GM12878 (cell line): ENCODE measurements at regions not wholly inside any gene's neighbourhood (a gene's known extent, or its start where the extent isn't known, plus 50 kb on each side); places are given as distances from the start of the nearest gene placed in this dataset.

ENCODE experiments used
- ATAC-seq: fragments of 200-7000 bp; cut with Tn5 transposase; 3 replicates; pipeline ENCODE4 v1.9.1; 2020; ENCODE audit warnings: mild to moderate bottlenecking, moderate library complexity
- BruUV-seq: library from RNA; stranded (reverse); fragments of 400-500 nt; replicated peaks from 2 replicates; lab custom pipeline; 2021; lab: Mats Ljungman, UMichigan
- CTCF ChIA-PET: fragments of 300-600 bp; sonication (Branson Sonifier 250); formaldehyde crosslinking; extraction: SDS; loops from one replicate; lab custom pipeline; 2021; ENCODE audit warnings: inconsistent platforms; lab: Yijun Ruan, JAX
- POLR2A ChIA-PET: fragments of 350-600 bp; formaldehyde crosslinking; extraction: SDS; loops from one replicate; lab custom pipeline; 2021; ENCODE audit warnings: inconsistent platforms; lab: Charles Lee
- RAD21 ChIA-PET: fragments of 300-600 bp; sonication (Branson Sonifier 250); formaldehyde crosslinking; loops from one replicate; lab custom pipeline; 2023; ENCODE audit warnings: antibody characterized with exemption; ENCODE audit not compliant: unreplicated experiment; lab: Charles Lee
- SMC1A ChIA-PET: fragments of 300-600 bp; sonication (Branson Sonifier 250); formaldehyde crosslinking; loops from one replicate; lab custom pipeline; 2023; ENCODE audit not compliant: unreplicated experiment, uncharacterized antibody; lab: Charles Lee
- DNase-seq: peaks from one replicate; pipeline ENCODE4 v3.0.0-alpha.2; 2011; ENCODE audit warnings: low read depth, low spot score
- FAIRE-seq: peaks from 3 replicates; lab custom pipeline; 2011; peaks lifted over from hg19 to GRCh38; lab: Jason Lieb, UNC
- H2AFZ ChIP-seq: 2 replicates; pipeline ENCODE4 v1.6.0; 2011; ENCODE audit warnings: low read depth, low read length, control low read depth; ENCODE audit not compliant: control insufficient read depth
- H3K27ac ChIP-seq: 2 replicates; pipeline ENCODE4 v1.5.1; 2011; ENCODE audit warnings: control low read depth; ENCODE audit not compliant: control insufficient read depth, insufficient read depth
- H3K27me3 ChIP-seq, 2 experiments: replicated peaks in 1 of 2; 2 replicates each; pipeline versions ENCODE4 v1.6.0 to v1.6.1; 2011; ENCODE audit warnings: low read length in 1 of 2; ENCODE audit not compliant: control insufficient read depth in 2 of 2, insufficient read depth in 2 of 2
- H3K36me3 ChIP-seq, 2 experiments: 2 replicates each; pipeline ENCODE4 v1.5.1; 2011; ENCODE audit warnings: low read length in 1 of 2; ENCODE audit not compliant: control insufficient read depth in 2 of 2, insufficient read depth in 2 of 2
- H3K4me1 ChIP-seq: 2 replicates; pipeline ENCODE4 v1.6.1; 2011; ENCODE audit warnings: mild to moderate bottlenecking, low read length, moderate library complexity, mixed read lengths; ENCODE audit not compliant: control insufficient read depth, insufficient read depth
- H3K4me2 ChIP-seq: 2 replicates; pipeline ENCODE4 v1.6.0; 2011; ENCODE audit warnings: control low read depth; ENCODE audit not compliant: control insufficient read depth, insufficient read depth
- H3K4me3 ChIP-seq: fragments of 200-600 bp; sonication (generic); 2 replicates; pipeline ENCODE4 v1.5.1; 2016
- H3K79me2 ChIP-seq: 2 replicates; pipeline ENCODE4 v1.6.0; 2011; ENCODE audit warnings: low read length; ENCODE audit not compliant: control insufficient read depth, insufficient read depth
- H3K9ac ChIP-seq: 2 replicates; pipeline ENCODE4 v1.8.0; 2011; ENCODE audit warnings: low read length, control low read depth, mixed read lengths; ENCODE audit not compliant: control insufficient read depth, insufficient read depth
- H3K9me3 ChIP-seq: replicated peaks from 3 replicates; pipeline ENCODE4 v1.5.1; 2011; ENCODE audit warnings: mild to moderate bottlenecking, low read length; ENCODE audit not compliant: control insufficient read depth, insufficient read depth
- H4K20me1 ChIP-seq: 2 replicates; pipeline ENCODE4 v1.6.0; 2011; ENCODE audit not compliant: control insufficient read depth, insufficient read depth
- CBX3 ChIP-seq: fragments of 200-600 bp; sonication (generic); IDR thresholded peaks from 2 replicates; pipeline ENCODE4 v1.6.1; 2016; ENCODE audit warnings: low read depth, borderline replicate concordance
- CEBPZ ChIP-seq: fragments of 150-350 bp; IDR thresholded peaks from 2 replicates; pipeline ENCODE4 v1.6.1; 2016; ENCODE audit warnings: low read depth, low read length
- CHD1 ChIP-seq: IDR thresholded peaks from 2 replicates; pipeline ENCODE4 v1.6.1; 2012; ENCODE audit warnings: low read depth, low read length, improper control_type of control experiment
- DPF2 ChIP-seq: fragments of 450-650 bp; IDR thresholded peaks from 2 replicates; pipeline ENCODE4 v1.6.1; 2017; ENCODE audit warnings: mild to moderate bottlenecking
- EGR1 ChIP-seq, 2 experiments: IDR thresholded peaks; 1 replicate in 1 of 2; 2 replicates in 1 of 2; pipeline ENCODE4 v1.6.1; 2011 to 2012; ENCODE audit warnings: low read depth in 2 of 2, low read length in 2 of 2, borderline replicate concordance in 1 of 2, mild to moderate bottlenecking in 1 of 2, moderate library complexity in 1 of 2
- FOXM1 ChIP-seq: IDR thresholded peaks from 2 replicates; pipeline ENCODE4 v1.6.1; 2012; ENCODE audit warnings: low read depth, mild to moderate bottlenecking, inconsistent platforms, low read length, moderate library complexity
- NFXL1 ChIP-seq: fragments of 450-650 bp; IDR thresholded peaks from 2 replicates; pipeline ENCODE4 v1.6.1; 2017; ENCODE audit warnings: antibody characterized with exemption, mild to moderate bottlenecking, borderline replicate concordance
- RCOR1 ChIP-seq: conservative IDR thresholded peaks from 2 replicates; pipeline ENCODE4 v1.6.1; 2012; ENCODE audit warnings: low read depth, low read length, improper control_type of control experiment
- SIX5 ChIP-seq: IDR thresholded peaks from 2 replicates; pipeline ENCODE4 v1.6.1; 2011; ENCODE audit warnings: mild to moderate bottlenecking, low read depth, low read length, moderate library complexity; ENCODE audit not compliant: severe bottlenecking
- WRNIP1 ChIP-seq: IDR thresholded peaks from 2 replicates; pipeline ENCODE4 v1.6.1; 2011; ENCODE audit warnings: low read depth, low read length, improper control_type of control experiment, borderline replicate concordance
- ZNF622 ChIP-seq: fragments of 450-650 bp; IDR thresholded peaks from 2 replicates; pipeline ENCODE4 v1.6.1; 2017; ENCODE audit warnings: mild to moderate bottlenecking, inconsistent platforms
- WGBS: methylation state at CpG from one replicate; pipeline ENCODE4 v1.1.6; 2016; ENCODE audit warnings: low lambda C conversion rate; ENCODE audit not compliant: insufficient replicate concordance, insufficient coverage; ENCODE audit errors: missing lambda C conversion rate; 5-methylcytosine and 5-hydroxymethylcytosine counted together
- in situ Hi-C: fragments of 300-500 bp; cut with MboI; formaldehyde crosslinking; loops from 9 replicates; pipeline ENCODE4 v1.14.3; 2018; ENCODE audit warnings: mixed read lengths
- intact Hi-C: fragments of 100-400 bp; cut with micrococcal nuclease; formaldehyde crosslinking; loops from one replicate; pipeline ENCODE4 v1.14.2; 2022; ENCODE audit not compliant: unreplicated experiment
- TF ChIP-seq, protein P1 (sequence below): IDR thresholded peaks from 2 replicates; pipeline ENCODE4 v1.6.1; 2012; ENCODE audit warnings: low read depth, low read length, improper control_type of control experiment

DNA sequence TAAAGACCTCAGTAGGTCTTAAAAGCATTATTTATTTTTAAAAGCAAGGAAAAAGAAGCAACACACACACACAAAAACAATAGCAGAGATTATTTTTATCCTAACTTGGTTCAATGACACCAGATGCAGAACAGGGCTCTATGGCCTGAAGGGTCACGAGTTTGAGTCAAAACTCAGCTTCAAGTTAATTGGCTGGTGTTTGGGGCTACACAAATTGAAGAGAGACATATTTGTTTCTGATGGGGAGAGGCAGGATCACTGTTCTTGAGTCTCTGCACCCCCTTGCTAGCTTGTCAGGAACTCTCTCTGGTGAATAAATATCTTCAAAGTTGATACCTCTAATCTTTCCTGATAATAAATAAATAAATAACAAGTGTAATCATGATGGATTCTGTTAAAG, 466.1 kb downstream of the PRKD1 start:
- WGBS, result 5% methylated on average over 1 of the region's 1 CpG
- no peaks in the 10 kb centered on the region for H3K4me1 ChIP-seq
- no peak for DNase-seq
- no peak overlapping the region for H2AFZ ChIP-seq
- no peak overlapping the region for H3K4me2 ChIP-seq
- intact Hi-C loops, result no loop called here
- no TSS peak for BruUV-seq
- no peaks in the 10 kb centered on the region for H3K36me3 ChIP-seq
- no peak overlapping the region for H3K4me3 ChIP-seq
- TF ChIP-seq WRNIP1 (no peak), RCOR1 (no peak), CBX3 (no peak), FOXM1 (no peak), CHD1 (no peak), NFXL1 (no peak), CEBPZ (no peak), ZNF622 (no peak), DPF2 (no peak), SIX5 (no peak), EGR1 (IDR thresholded peaks at IDR 0.05; ENCODE audit: borderline replicate concordance in 1 of 2, low read depth in 2 of 2, low read length in 2 of 2) (no peak)
- TF ChIP-seq, protein P1, sequence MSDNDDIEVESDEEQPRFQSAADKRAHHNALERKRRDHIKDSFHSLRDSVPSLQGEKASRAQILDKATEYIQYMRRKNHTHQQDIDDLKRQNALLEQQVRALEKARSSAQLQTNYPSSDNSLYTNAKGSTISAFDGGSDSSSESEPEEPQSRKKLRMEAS, result no peak
- ChIA-PET RAD21 (no interaction called here), POLR2A (interaction anchor here (0.5 kb wide), 1 partner anchor 38 kb away, joined by 3 read pairs; no protein-coding TSS in a partner anchor), CTCF (no interaction called here), SMC1A (no interaction called here)
- no peaks in the 10 kb centered on the region for H3K27me3 ChIP-seq
- no peak for ATAC-seq
- no peaks in the 10 kb centered on the region for H3K9me3 ChIP-seq
- H3K79me2 ChIP-seq, result no peaks in the 10 kb centered on the region
- H3K9ac ChIP-seq, result no peak overlapping the region
- no peak for FAIRE-seq
- in situ Hi-C loops, result no loop called here
- H4K20me1 ChIP-seq, result no peaks in the 10 kb centered on the region
- no peak overlapping the region for H3K27ac ChIP-seq
